GM12872 (cell line): ENCODE measurements at regions not wholly inside any gene's neighbourhood (a gene's known extent, or its start where the extent isn't known, plus 50 kb on each side); places are given as distances from the start of the nearest gene placed in this dataset.
A peak's percentile ranks its signal among the peaks of the same experiment; 100 is the strongest.

Source experiments
- CTCF ChIP-seq: IDR thresholded peaks from 3 replicates; pipeline ENCODE4 v1.5.1; 2011; ENCODE audit warnings: low read depth, mild to moderate bottlenecking, low read length, moderate library complexity; ENCODE audit not compliant: insufficient read depth

DNA sequence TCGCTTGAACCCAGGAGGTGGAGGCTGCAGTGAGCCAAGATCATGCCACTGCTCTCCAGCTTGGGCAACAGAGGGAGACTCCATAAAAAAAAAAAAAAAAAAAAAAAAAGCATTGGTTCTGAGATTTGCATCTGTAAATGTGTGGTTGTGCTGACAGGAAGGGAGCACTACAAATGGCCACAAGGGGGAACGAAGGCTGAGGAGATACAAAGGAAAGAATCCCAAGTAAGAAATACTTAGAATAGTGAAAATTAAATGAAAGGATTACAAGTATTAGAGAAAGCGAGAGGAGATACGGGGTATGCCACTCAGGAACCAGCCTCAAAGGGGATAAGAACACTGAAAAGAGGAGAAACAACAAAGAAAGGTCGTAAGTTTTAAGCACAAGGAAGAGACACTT lies 284.9 kb downstream of the KLF12 start:
- peak; percentile 27; the same call in 2 of the 3 replicates for TF ChIP-seq CTCF

DNA sequence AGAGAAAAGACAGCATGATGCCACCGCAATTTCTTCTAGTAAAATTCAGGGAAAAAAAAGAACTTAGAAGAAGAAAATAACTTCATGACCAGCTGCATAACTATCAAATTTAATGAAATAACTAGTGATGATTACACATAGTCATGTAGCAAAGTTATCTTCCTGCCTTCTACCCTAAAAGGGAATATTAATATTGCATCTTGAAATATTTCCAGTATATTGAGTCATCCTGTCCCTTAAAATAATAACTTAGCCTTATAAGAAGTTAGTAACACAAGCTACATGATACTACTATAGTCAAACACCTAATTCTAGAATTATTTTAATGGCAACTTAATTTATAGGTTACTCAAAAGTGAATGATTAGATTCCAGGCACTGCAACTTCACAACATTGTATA lies 289.2 kb downstream of the KLF12 start:
- TF ChIP-seq CTCF = no peak

DNA sequence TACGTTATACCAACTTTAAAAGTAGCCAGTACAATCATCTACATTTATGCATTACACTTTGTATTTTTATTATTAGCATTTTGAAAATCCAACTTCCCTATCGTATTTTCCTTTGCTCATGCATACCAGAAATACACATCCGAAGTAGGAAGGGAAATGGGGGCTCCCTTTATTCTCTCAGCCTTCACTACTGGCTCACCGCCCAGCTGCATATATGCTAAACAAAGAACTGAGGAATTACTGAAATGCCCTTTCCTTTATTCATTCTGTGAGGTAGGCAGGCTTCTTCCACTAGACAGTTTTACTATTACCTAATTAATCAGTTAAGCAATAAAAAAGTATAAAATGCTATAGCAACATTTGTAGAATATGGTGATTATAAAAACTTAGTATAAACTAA lies 291.6 kb downstream of the KLF12 start:
- no peak for TF ChIP-seq CTCF

DNA sequence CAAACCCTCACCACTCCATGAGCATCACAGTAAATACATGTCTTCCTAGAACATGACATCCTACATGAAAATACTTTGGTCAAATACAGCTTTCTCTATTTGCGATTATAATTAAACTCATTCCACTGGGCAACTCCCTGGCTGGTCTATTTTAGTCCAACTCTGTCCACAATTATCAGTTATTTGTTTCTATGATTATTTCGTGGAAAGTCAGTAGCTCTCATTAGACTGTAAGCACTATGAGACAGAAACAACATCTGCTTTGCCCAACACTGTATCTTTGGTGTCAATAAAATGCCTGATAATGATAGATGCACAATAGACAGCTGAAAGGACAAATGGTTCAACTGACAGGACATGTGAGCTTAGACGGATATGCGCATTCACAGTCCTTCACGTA lies 292.0 kb downstream of the KLF12 start:
- TF ChIP-seq CTCF = no peak

GRCh38 chr13:73837147-73837546 lies 297.1 kb downstream of the KLF12 start:
- no peak for TF ChIP-seq CTCF

DNA sequence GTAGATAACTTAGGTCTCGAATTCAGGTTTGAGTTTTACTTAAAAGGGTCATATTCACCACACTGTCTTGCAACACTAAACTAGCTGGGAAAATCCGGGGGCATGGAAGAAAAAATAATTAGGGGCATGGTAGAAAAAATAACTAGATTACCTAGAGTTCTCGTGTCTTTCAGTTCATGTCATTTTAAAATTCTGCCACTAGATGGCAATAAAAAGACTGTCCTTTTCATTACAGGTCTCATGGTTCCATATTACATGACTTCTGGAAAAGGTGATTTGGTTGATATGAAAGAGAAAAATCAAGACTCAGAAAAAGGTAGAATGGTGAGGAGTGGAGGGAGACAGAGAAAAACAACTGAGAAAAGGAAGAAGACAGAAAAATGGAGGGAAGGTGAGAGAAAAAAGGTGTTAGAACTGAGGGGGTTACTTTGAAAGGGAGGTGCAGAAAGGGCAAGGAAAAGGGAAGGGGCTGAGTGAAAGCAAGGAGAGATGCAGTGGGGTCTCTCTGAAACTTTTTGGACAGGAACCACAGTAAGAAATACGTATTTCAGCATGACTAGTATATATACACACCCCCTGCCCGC lies 299.0 kb downstream of the KLF12 start:
- peak; percentile 49; the same call in 2 of the 3 replicates for TF ChIP-seq CTCF

DNA sequence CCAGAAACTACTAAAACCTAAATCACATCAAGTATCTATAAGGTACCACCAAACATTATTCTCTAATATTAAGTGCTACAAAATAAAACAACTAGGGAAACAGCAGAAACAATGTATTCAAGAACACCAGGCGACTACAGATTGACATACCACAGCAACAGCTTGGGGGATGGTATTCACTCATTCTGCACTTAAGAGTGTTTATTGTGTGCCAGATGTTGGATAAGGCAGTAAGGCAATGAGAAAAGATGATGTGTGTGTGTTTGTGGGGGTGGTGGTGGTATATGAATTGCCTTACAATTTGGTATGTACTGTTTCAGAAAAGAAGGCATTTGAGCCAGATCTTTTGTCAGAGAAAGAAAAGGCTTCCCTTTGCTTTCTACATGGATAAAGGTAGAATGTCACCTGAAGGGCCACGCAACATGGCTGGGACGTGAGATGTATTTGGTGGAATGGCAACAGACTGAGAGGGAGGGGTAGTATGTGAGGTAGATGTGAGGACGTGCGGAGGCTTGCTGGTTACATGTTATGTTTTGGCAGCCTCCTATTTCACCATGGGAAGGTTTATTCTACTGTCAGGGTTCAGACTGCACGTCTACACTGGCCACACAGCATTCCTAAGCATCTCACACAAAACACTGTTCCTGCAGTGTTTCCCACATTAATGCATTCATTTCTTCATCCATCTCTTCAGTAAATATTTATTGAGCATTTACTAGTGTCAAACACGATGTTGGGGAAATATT lies 300.7 kb downstream of the KLF12 start:
- TF ChIP-seq CTCF = no peak
